GM18907 (cell line): ENCODE measurements at regions not wholly inside any gene's neighbourhood (a gene's known extent, or its start where the extent isn't known, plus 50 kb on each side); places are given as distances from the start of the nearest gene placed in this dataset.

Experiments
- ATAC-seq: cut with Tn5 transposase; IDR thresholded peaks from one replicate; pipeline ENCODE4 v1.9.1; 2021; ENCODE audit warnings: mild to moderate bottlenecking, moderate library complexity; ENCODE audit not compliant: unreplicated experiment

DNA sequence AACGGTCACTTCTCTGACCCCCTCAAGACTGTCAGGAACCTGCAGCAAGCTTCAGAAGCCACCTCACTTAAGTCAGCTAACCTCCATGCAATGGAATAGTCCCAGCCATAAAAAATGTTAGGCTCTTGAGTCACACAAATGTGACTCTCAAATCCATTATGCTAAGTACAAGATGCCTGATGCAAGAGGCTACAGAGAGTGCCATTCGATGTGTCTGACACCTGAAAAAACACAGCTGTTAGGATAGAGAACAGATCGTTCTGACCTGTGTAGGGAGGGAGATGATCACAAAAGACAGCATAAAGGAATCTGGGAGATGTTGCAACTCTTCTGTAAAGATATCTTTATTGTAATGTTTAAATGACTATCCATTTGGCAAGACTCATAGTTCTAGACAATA, 712.4 kb downstream of the TBC1D22A start:
- ATAC-seq, result no peak

DNA sequence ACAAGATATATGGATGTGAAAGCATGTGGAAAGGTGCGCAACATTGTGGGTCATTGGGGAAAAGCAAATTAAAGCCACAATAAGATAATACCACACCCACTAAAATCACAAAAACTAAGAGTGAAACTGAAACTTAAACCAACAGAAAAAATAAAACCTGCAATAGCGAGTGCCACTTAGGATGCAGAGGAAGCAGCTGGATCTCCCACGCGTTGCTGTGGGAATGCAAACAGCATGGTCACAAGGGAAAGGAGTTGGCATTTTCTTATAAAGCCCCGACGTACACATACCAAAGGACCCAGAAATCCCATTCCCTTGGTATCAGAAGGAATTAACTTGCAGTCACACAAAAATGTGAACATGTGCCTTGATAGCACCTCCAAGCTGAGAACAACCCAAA, 712.0 kb downstream of the TBC1D22A start:
- no peak for ATAC-seq

DNA sequence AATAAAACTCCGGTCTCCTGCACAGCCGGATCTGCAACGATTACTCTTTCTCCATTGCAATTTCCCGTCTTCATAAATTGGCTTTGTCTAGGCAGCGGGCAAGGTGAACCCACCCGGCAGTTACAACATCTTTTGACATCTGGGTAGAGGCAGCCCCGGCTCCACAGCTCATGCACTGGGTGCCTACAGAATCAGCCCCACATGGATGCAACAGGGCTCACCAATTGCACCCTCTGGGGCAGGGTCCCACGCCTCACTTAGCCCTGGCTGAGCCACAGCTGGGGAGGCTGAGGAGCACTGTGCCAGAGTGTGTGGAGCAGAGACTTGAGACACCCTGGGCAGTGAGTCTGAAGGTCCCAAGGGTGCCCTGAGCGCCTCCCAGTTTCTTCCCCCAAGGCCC, 710.2 kb downstream of the TBC1D22A start:
- no peak for ATAC-seq

DNA sequence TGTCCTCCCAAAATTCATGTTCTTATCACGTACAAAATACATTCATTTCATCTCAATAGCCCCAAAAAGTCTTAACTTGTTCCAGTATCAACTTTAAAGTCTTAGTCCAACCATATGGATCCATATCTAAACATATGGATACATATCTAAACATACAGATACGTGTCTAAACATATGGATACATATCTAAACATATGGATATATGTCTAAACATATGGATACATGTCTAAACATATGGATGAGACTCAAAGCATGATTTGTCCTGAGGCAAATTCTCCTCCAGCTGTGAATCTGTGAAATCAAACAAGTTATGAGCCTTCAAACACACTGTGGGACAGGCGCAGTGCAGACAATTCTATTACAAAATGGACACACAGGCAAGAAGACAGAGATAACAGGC, 709.0 kb downstream of the TBC1D22A start:
- no peak for ATAC-seq

DNA sequence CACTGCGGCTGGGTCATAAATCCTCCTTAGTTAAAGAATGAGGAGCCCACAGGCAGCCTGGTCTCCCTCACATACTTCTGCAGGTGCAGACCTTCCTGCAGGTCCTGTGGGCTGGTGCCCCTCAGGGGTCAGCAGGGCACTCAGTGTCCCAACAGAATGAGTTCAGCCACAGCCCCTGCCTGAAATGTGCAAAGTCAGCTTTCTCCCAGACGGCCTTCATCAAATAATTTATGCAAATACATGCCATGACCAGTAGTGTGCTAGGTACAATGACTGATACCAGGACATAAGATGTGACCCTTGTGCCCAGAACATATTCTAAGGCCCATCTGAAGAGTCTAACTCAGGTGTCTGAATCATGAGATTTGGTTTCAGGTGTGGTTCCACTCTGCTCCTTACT, 703.4 kb downstream of the TBC1D22A start:
- ATAC-seq, result no peak

DNA sequence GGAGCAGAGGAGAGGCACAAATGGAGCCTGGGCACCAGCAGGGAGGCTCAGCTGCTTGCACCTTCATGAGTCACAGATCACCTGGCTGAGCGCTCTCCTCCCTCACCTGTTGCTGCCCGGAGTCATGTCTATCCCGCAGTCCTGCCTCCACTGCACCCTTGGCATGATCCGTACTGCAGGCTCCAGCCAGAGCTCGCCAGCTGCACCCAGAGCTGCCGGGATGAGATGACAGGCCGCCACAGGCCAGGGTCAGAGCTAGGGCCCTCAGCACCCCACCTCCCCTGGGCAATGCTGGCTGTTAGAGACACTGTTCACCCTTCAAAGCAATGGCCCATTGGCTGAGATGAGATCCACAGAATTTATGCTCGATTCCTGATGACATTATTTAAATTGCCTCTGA, 702.8 kb downstream of the TBC1D22A start:
- no peak for ATAC-seq

DNA sequence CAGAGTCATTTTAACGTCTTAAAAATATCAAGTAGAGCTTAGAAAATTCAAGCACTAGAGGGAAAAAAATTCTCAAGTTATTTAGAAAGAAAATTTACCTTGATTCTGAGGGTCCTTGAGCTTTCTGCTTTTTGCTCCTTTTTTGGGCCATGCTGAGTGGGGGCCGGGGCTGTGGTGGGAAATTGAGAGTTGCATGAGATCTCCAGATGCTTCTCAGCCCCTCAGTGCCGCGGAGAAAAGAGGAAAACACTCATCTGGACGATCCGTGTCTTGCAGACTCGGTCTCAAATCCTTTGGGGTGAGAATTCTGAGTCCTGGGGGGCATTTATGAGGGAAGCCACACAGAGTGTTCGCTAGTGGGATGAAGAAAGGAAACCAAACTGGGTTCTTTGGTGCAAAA, 700.8 kb downstream of the TBC1D22A start:
- ATAC-seq, result no peak

DNA sequence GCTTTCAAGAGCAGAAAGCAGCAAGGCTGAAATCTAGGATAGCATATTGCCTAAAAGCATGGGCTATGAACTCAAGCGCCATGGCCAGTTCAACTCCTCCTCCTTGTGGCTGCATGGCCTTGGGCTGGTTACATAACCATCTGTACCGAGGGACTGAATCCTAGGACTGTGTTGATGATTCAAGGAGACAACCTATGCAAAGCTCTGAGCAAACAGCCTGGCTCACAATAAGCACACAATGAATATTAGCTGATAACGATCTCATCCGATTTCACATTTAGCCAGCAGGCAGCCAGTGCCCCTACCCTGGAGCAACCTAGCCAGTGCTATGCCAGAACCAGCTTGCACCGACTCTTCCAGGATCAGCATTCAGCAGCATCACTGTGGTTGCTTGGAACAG, 698.4 kb downstream of the TBC1D22A start:
- no peak for ATAC-seq

DNA sequence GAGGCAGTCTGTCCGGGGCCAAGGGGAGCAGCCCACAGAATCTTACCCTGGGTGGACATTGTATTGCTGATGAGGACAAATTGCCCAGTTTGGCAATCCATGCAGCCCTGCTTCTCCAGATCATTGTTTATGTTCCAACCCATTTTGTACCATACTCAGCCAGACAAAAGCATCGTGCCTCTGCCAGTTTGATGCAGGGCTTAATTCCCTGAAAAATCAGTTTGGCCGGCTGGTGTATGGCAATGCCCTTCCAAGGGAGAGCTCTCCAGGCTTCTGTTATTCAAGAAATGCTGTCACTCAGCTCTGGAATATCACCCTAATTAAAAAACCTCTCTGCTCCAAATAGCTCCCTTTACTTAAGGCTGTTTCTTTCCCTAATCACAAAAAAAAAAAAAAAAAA, 697.7 kb downstream of the TBC1D22A start:
- no peak for ATAC-seq

DNA sequence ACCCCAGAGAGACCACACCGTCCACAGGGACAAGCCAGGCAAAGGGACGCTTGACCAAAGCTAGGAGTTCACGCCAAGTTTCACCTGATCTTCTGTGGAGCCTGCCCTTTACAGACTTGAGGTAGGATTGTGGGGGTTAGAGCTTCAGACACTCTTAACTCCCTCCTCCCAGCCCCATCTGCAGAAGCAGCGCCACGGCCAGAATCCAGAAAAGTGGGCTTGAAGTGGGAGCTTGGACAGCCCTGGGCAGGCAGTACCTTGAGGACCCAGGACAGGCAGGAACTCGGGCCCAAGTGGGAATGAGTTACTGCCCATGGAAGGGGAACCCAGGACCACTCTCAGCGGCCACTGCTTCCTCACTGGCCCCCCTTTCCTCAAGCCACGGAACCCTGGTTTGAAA, 695.9 kb downstream of the TBC1D22A start:
- no peak for ATAC-seq

DNA sequence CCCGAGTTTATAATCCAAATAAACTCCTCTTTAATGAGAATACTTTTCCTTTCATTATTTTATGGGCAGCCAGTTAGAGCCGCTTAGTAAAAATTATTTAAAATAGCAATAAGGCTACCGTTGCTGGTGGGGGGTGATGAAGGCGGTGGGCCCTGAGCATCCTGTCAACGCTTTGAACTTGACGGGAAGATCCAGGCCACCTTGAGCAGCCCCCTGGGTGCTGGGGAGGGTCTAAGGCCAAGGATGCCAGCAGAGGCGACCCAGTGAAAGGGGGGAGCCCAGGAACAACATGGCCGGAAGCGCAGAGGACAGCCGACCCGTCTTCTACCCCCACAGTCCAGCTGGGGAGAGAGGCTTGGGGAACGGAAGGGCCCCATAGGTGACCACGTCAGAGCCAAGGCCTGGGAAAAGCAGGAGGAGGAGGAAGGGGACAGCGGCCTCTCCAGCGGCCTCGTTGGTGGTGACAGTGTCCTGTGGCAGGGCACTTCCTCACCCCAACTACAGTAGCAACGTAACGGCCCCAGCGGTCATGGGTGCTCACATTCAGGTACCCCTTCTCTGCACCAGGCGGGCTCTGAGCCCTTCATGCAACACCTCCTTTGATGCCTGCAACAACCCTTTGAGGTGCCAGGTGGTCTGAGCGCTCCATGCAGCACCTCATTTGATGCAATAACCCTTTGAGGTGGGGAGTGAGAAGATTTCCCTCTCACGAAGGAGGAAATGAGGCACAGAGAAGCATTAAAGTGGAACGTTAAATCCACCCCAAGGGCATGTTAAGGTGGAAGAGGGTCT, 695.3 kb downstream of the TBC1D22A start:
- ATAC-seq, result no peak

DNA sequence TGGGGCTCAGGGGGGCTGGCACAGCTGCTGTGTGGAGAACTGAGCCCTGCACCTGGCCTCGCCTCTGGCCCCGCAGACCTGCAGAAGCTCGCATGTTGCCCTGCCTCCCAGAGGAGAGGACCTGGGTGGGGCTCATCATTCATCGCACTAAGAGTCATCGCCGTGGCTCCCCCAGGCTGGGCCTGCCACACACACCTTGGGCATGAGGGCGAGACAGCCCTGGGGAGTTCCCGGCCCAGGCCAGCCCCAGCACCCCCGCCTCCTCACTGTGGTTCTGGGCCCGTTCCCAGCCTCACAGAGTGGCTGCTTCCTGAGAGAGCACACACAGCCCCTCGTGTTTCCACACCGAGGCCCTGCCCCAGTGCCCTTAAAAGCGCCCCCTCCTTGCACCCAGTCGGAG, 694.6 kb downstream of the TBC1D22A start:
- no peak for ATAC-seq

DNA sequence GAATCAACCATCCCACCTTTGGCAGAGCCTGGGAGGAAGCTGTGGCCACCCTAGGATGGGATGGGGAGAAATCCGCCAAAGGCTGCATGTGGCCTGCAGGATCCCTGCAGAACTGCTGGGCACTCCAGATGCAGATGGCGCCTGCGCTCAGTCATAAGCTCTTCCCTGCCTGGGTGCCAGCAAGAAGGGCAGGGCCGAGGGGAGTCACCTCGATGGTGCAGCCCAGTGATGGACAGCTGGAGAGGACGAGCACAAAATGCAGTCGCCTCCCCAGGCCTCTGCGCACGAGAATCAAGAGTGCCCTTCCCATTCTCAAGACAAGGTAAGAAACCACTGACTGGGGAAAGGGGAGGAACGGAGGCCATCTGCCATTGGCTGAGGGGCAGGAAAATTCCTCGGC, 693.6 kb downstream of the TBC1D22A start:
- no peak for ATAC-seq

DNA sequence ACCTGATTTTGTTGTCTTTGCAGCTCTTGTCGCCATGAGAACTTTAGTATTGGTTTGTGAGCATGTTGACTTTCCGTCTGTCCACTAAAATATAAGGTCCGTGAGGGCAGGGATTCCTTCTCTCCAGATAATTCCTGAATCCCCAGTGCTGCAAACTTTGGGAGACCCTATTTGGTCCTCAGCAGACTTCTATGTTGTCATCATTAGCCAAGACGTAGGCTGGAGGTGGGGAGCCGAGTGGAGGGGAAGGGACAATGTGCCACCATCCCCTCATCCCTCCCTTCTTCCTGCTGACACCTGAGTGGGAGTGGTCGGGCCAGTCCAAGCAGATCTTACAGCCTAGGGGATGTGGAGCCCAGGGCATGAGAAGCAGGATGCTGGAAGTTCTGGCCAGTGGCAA, 690.6 kb downstream of the TBC1D22A start:
- ATAC-seq, result no peak

DNA sequence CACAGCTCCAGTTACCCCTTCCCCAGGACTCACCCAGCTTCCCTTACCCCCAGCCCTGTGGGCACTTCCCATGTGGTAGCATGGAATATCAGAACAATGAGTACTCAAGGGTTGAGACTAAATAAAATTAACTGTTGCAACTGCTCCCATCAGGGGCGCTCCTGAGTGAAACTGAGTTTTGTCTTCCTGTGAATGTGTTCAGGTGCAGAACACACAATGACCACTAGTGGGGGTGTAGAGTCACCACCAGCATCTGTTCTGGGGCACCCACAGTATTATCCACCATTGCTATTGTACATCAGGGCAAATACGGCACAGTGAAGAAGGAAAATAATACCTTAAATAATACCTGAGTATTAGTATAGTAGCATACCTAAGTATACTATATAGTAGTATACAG, 689.7 kb downstream of the TBC1D22A start:
- no peak for ATAC-seq

DNA sequence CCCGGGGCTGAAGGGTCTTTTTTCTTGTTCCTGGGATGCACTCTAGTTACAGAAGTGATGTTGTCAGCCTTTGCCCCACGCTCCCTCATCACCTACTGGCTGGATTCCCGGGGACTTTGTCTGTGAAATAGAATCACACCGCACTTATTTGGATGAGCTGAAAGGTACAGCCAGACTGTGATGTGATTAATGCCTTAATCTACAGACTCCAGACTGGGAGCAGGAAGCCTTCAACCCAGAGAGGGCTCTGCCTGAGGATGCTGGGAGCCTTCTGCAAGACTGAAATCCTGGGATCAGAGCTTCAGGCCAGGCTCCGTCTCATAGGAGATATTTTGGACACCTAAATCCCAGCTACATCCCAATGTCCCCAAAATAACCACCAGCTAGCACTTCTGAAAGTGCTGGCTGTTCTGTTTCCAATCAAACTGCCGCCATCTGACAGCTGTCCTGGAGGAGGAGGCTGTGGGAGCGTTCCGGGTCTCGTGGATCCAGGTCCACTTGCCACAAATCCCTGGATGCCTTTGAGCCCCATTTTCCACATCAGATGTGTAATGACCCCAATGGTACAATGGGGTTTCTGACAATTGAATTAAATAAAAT, 688.5 kb downstream of the TBC1D22A start:
- no peak for ATAC-seq

DNA sequence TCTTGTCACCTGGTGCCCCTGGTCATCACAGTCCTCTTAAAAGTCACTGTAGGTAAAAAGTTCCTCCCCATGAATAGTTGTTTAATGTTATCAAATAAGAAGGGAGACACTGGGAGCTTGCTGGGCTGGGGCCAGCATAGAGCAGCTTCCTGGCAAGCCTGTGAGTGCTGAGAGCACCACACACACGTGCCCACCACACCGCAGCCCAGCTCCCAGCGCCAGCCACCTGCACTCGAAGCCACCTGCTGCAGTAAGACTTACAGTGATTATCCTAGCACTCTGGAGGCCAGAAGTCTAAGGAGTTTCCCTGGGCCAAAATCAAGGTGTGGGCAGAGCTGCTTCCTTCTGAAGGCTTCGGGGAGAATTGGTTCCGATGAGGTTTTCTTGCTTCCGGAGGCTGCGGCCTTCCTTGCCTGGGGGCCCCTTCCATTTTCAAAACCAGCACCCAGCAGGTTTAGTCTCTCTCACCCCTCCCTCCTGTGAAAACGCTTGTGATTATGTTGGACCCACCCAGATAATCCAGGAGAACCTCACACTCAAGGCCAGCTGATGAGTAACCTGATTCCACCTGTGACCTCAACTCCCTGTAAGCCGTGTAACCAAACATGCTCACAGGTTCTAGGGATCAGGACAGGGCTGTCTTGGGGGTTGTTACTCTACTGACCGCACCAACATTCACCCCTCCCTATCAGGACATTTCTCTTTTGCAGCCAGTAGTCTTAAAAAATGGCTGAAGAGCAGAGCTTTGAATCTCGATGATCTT, 687.2 kb downstream of the TBC1D22A start:
- ATAC-seq, result no peak

DNA sequence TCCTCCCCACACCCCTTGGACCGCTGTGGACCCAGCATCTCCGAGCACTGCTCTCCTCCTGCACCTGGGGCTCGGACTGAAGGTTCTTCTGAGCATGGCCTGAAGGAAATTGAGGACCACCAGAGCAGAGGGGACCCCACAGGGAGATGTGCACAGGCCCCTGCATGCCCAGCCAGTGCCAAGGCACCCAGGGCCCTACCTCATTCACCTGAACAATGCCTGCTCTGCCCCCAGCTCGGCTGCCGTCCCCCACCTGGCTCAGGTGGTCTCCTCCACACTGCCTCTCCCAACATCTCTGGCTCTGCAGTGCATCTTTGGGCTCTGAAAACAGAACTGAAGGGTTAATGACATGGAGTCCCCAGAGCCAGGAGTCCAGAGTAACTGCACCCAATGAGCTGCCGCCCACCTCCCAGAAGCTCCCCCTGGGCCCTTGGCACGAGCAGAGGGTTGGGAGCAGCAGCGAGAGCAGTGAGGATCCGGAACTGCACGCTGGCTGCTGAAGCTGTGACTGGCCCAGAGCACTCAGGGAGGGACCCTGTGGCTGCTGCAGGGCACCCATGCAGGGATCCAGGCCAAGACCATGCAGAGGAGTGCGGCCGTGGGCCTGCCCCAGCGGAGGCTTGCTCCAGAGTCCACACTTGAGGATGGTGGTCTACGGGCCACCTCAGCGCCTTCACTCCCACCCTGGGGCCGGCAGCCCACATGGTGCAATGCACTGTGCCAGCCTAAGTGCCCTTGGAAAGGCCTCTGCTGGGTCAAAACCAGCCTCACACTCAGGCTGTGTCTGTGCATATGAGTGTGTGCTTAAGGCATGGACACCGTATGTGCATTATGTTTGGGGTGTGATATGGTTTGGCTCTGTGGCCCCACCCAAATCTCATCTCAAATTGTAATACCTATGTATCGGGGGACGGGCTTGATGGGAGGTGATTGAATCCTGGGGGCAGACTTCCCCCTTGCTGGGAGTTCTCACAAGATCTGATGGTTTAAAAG, 686.1 kb downstream of the TBC1D22A start:
- no peak for ATAC-seq

DNA sequence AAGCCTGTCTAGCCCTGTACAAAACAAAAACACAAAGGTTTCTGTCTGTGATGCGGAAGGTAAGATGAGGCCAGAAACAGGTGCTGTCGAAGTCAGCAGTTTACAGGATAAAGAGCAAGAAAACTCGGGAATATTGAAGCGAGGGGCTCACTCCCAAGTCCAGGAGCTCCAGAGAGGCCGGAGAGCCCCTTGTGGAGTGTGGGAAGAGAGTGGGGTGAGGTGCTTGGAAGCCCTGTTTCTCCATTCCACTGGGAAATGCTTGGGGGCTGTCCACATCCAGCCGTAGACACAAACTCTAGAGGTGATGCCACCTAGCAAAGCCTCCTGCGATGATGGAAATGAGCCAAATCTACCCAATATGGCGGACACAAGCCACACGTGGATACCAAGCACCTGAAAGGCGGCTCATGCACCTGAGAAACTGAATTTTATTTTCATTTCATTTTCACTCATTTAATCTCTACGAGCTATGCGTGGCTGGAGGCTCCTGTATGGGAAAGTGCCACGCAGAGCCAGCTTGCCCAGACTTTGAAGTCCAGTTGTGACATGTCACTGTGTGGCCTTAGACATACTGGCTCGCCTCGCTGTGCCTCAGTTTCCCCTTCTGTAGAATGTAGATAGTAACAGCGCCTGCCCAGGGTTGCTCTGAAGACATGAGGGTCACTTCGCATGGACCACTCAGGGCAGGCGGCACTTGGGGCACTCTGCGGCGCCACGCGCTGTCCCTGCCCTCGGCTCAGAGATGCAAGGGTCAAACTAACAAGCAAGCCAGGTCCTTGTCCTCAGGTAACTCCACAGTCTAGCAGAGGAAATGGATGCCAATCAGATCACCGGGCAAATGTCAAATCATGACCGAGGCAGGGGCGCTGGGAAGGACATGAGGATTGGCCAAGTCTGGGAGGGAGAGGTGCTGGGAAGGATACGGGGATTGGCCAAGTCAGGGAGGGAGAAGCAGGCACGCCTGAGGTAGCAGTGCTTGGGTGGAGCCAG, 684.7 kb downstream of the TBC1D22A start:
- ATAC-seq, result no peak

DNA sequence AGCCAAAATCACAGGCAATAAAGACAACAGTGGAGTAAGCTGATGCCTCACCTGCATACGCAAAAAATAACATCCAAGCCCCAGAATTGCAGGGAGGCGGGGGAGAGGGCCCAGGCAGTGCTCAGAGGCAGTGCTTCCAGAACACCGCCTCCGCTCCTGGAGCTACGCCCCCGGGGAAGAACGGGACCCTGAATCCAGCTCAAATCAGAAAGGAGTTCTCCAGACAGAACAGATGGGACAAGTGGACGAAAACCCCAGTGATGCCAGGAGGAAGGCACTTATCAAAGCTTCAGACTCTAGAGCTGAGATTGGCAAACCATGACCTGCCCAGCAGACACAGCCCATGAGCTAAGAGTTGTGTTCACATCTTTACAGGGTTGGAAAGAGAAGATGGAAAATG, 683.9 kb downstream of the TBC1D22A start:
- ATAC-seq, result no peak
